Lung (tissue), 11 donors: ENCODE measurements at regions not wholly inside any gene's neighbourhood (a gene's known extent, or its start where the extent isn't known, plus 50 kb on each side); places are given as distances from the start of the nearest gene placed in this dataset.

Experiments
- ATAC-seq: fragments of 200-7000 bp; cut with Tn5 transposase; one replicate; pipeline ENCODE4 v1.9.1; 2020; ENCODE audit warnings: moderate number of reproducible peaks; ENCODE audit not compliant: insufficient read depth, low FRiP score
- DNase-seq, 3 donors: peaks; one replicate each; pipeline ENCODE4 v3.0.0-alpha.2; 2013 to 2017
- H3K27ac ChIP-seq, 2 donors: one replicate each; pipeline ENCODE4 v1.5.1; 2013; ENCODE audit warnings: mild to moderate bottlenecking in 2 of 2, moderate library complexity in 2 of 2, control low read depth in 1 of 2, inconsistent platforms in 1 of 2, low read depth in 1 of 2, low read length in 1 of 2
- H3K27me3 ChIP-seq, 3 donors: one replicate each; pipeline ENCODE4 v1.5.1; 2013; ENCODE audit warnings: low read length in 2 of 3; ENCODE audit not compliant: control insufficient read depth in 3 of 3, insufficient read depth in 3 of 3
- H3K36me3 ChIP-seq, 4 donors: one replicate each; pipeline ENCODE4 v1.5.1; 2013; ENCODE audit warnings: low read length in 4 of 4, mild to moderate bottlenecking in 1 of 4, moderate library complexity in 1 of 4; ENCODE audit not compliant: control insufficient read depth in 4 of 4, insufficient read depth in 4 of 4
- H3K4me1 ChIP-seq, 5 donors: one replicate each; pipeline ENCODE4 v1.5.1; 2013; ENCODE audit warnings: low read length in 5 of 5, mild to moderate bottlenecking in 2 of 5, moderate library complexity in 1 of 5; ENCODE audit not compliant: control insufficient read depth in 5 of 5, insufficient read depth in 5 of 5
- H3K4me3 ChIP-seq: one replicate; pipeline ENCODE4 v1.5.1; 2013; ENCODE audit warnings: mild to moderate bottlenecking, control low read depth, moderate library complexity
- H3K9ac ChIP-seq, 2 donors: one replicate each; pipeline ENCODE4 v1.5.1; 2013; ENCODE audit warnings: low read length in 2 of 2, control low read depth in 1 of 2; ENCODE audit not compliant: insufficient read depth in 1 of 2
- H3K9me3 ChIP-seq, 4 donors: one replicate each; pipeline ENCODE4 v1.5.1; 2013; ENCODE audit warnings: low read length in 3 of 4, mild to moderate bottlenecking in 1 of 4, moderate library complexity in 1 of 4; ENCODE audit not compliant: control insufficient read depth in 4 of 4, insufficient read depth in 3 of 4
- CTCF ChIP-seq: IDR thresholded peaks from 2 replicates; pipeline ENCODE4 v1.5.1; 2012; ENCODE audit warnings: mild to moderate bottlenecking; ENCODE audit errors: control extremely low read depth, extremely low read depth
- WGBS, 2 donors: extraction: QIAGEN DNeasy Blood & Tissue Kit; methylation state at CpG; one replicate each; pipeline ENCODE4 v1.1.7; 2013; 5-methylcytosine and 5-hydroxymethylcytosine counted together
- donor health status: control.
- donor health status: control.
- donor health status: Bipolar disorder and iron deficiency.
- donor health status: healthy.
- donor health status: DM: yes; HTN: yes; CAD: no.

GRCh38 chr9:16344343-16344742, 526.1 kb downstream of the BNC2 start:
- no peaks in the 10 kb centered on the region for H3K36me3 ChIP-seq
- no peak overlapping the region for H3K9ac ChIP-seq
- peaks cover 0 to 27% (median 13%) of the 10 kb centered on the region in 5 donors for H3K4me1 ChIP-seq
- peaks cover 0 to 2% (median 0%) of the 10 kb centered on the region in 4 donors for H3K9me3 ChIP-seq
- WGBS, 2 donors, result 77 to 91% methylated on average over 6 of the region's 6 CpGs
- no peak for ATAC-seq
- no peak for DNase-seq
- no peak overlapping the region for H3K4me3 ChIP-seq
- no peak for TF ChIP-seq CTCF
- no peak overlapping the region for H3K27ac ChIP-seq
- H3K27me3 ChIP-seq, result no peaks in the 10 kb centered on the region

GRCh38 chr9:16345902-16346301, 524.6 kb downstream of the BNC2 start:
- no peak for ATAC-seq
- H3K9me3 ChIP-seq, result peaks cover 0 to 2% (median 0%) of the 10 kb centered on the region in 4 donors
- no peaks in the 10 kb centered on the region for H3K36me3 ChIP-seq
- DNase-seq, result no peak
- no peak overlapping the region for H3K4me3 ChIP-seq
- no peak for TF ChIP-seq CTCF
- H3K4me1 ChIP-seq, result peaks cover 0 to 32% (median 13%) of the 10 kb centered on the region in 5 donors
- no peaks in the 10 kb centered on the region for H3K27me3 ChIP-seq
- no peak overlapping the region for H3K9ac ChIP-seq
- H3K27ac ChIP-seq, result no peak overlapping the region
- 88 to 92% methylated on average over 3 of the region's 3 CpGs for WGBS, 2 donors

- peaks cover 0 to 39% (median 16%) of the 10 kb centered on the region in 5 donors for H3K4me1 ChIP-seq
- ATAC-seq (no peak), DNase-seq (no peak)
- no peak overlapping the region for H3K9ac ChIP-seq
- no peak overlapping the region for H3K27ac ChIP-seq
- no peaks in the 10 kb centered on the region for H3K27me3 ChIP-seq
- 84 to 93% methylated on average over 5 of the region's 5 CpGs for WGBS, 2 donors
- no peaks in the 10 kb centered on the region for H3K36me3 ChIP-seq
- TF ChIP-seq CTCF, result no peak
- no peak overlapping the region for H3K4me3 ChIP-seq
- H3K9me3 ChIP-seq, result peaks cover 0 to 1% (median 0%) of the 10 kb centered on the region in 4 donors
Observed at GRCh38 chr9:16347886-16348285, 522.6 kb downstream of the BNC2 start.

- Histone ChIP-seq H3K27ac (no peak overlapping the region), H3K36me3 (no peaks in the 10 kb centered on the region), H3K27me3 (no peaks in the 10 kb centered on the region), H3K4me1 (peaks cover 0 to 39% (median 10%) of the 10 kb centered on the region in 5 donors), H3K9me3 (no peaks in the 10 kb centered on the region), H3K4me3 (no peak overlapping the region), H3K9ac (no peak overlapping the region)
- DNase-seq (peak in 1 of 3 donors; percentile 52), ATAC-seq (no peak)
- TF ChIP-seq CTCF, result no peak
- WGBS, 2 donors, result 78 to 87% methylated on average over 4 of the region's 4 CpGs
Observed at GRCh38 chr9:16348531-16348930, 521.9 kb downstream of the BNC2 start.
